HAP-1 (cell line): ENCODE measurements at regions not wholly inside any gene's neighbourhood (a gene's known extent, or its start where the extent isn't known, plus 50 kb on each side); places are given as distances from the start of the nearest gene placed in this dataset.
"Not testable (repeated sequence)": the region's sequence is repeated elsewhere in the genome, so short reads cannot be mapped to it uniquely, and the experiment has no call there.

Experiments used
- DNase-seq, 2 experiments: peaks; one replicate each; pipeline ENCODE4 v3.0.0-alpha.2; 2016 to 2020; ENCODE audit warnings: low spot score in 2 of 2
- H3K27me3 ChIP-seq: fragments of 250-450 bp; sonication (Bioruptor Pico); 2 replicates; pipeline ENCODE4 v1.5.1; 2020; ENCODE audit warnings: low read depth, mild to moderate bottlenecking, moderate library complexity
- H3K36me3 ChIP-seq: fragments of 250-450 bp; sonication (Bioruptor Pico); replicated peaks from 2 replicates; pipeline ENCODE4 v1.5.1; 2020; ENCODE audit warnings: mild to moderate bottlenecking
- H3K4me1 ChIP-seq: fragments of 250-450 bp; sonication (Bioruptor Pico); 2 replicates; pipeline ENCODE4 v1.5.1; 2020; ENCODE audit warnings: mild to moderate bottlenecking
- H3K4me3 ChIP-seq: fragments of 250-450 bp; sonication (Bioruptor Pico); 2 replicates; pipeline ENCODE4 v1.5.1; 2020; ENCODE audit warnings: mild to moderate bottlenecking, moderate library complexity
- H3K9me3 ChIP-seq: fragments of 250-450 bp; sonication (Bioruptor Pico); 2 replicates; pipeline ENCODE4 v1.5.1; 2020; ENCODE audit warnings: mild to moderate bottlenecking, moderate library complexity
- in situ Hi-C: fragments of 300-500 bp; cut with MboI; formaldehyde crosslinking; loops from 3 replicates; pipeline ENCODE4 v1.14.3; 2020; ENCODE audit warnings: low sequenced_read_pairs, inconsistent platforms, mixed read lengths

- H3K36me3 ChIP-seq = no peaks in the 10 kb centered on the region
- no peak overlapping the region for H3K4me3 ChIP-seq
- H3K4me1 ChIP-seq = peaks cover 13% of the 10 kb centered on the region
- DNase-seq = no peak
- H3K27me3 ChIP-seq = no peaks in the 10 kb centered on the region
- in situ Hi-C loops = no loop called here
- no peaks in the 10 kb centered on the region for H3K9me3 ChIP-seq
These were observed 57.3 kb upstream of the NOVA1 start for GRCh38 chr14:26655128-26655527.

- Histone ChIP-seq H3K9me3 (no peaks in the 10 kb centered on the region), H3K4me1 (no peaks in the 10 kb centered on the region; the same call in 1 of the 2 replicates), H3K36me3 (no peaks in the 10 kb centered on the region), H3K27me3 (no peaks in the 10 kb centered on the region), H3K4me3 (no peak overlapping the region)
- DNase-seq = no peak
- in situ Hi-C loops = no loop called here
These were observed 65.7 kb upstream of the NOVA1 start for GRCh38 chr14:26663506-26663905.

GRCh38 chr14:26678732-26679420 lies 81.0 kb upstream of the NOVA1 start:
- not testable (repeated sequence) for H3K27me3 ChIP-seq, H3K4me3 ChIP-seq, H3K9me3 ChIP-seq, H3K4me1 ChIP-seq, H3K36me3 ChIP-seq, DNase-seq
- in situ Hi-C loops = loop anchor here (25.0 kb wide), 1 partner anchor 92 kb away; the partner anchor contains the start of gene NOVA1

- Histone ChIP-seq H3K9me3 (no peaks in the 10 kb centered on the region), H3K27me3 (no peaks in the 10 kb centered on the region), H3K36me3 (no peaks in the 10 kb centered on the region), H3K4me3 (no peak overlapping the region), H3K4me1 (peaks cover 22% of the 10 kb centered on the region)
- in situ Hi-C loops = loop anchor here (25.0 kb wide), 1 partner anchor 98 kb away; the partner anchor contains the start of gene NOVA1
- peak; percentile 41 to 95 for DNase-seq
These were observed 87.6 kb upstream of the NOVA1 start for GRCh38 chr14:26685401-26685800.

- H3K4me1 ChIP-seq = peaks cover 22% of the 10 kb centered on the region
- H3K4me3 ChIP-seq = no peak overlapping the region
- no peak for DNase-seq
- H3K9me3 ChIP-seq = no peaks in the 10 kb centered on the region
- in situ Hi-C loops = loop anchor here (25.0 kb wide), 1 partner anchor 100 kb away; the partner anchor contains the start of gene NOVA1
- no peaks in the 10 kb centered on the region for H3K27me3 ChIP-seq
- no peaks in the 10 kb centered on the region for H3K36me3 ChIP-seq
These were observed 89.5 kb upstream of the NOVA1 start for GRCh38 chr14:26687301-26687837.

- H3K9me3 ChIP-seq = no peaks in the 10 kb centered on the region
- H3K4me3 ChIP-seq = no peak overlapping the region
- no peaks in the 10 kb centered on the region for H3K27me3 ChIP-seq
- no peak for DNase-seq
- peaks cover 4% of the 10 kb centered on the region; the same call in 1 of the 2 replicates for H3K4me1 ChIP-seq
- no peaks in the 10 kb centered on the region for H3K36me3 ChIP-seq
- in situ Hi-C loops = loop anchor here (25.0 kb wide), 1 partner anchor 107 kb away; the partner anchor contains the start of gene NOVA1
These were observed 96.7 kb upstream of the NOVA1 start for GRCh38 chr14:26694521-26694920.

- H3K4me1 ChIP-seq = peaks cover 27% of the 10 kb centered on the region
- no peaks in the 10 kb centered on the region for H3K9me3 ChIP-seq
- H3K4me3 ChIP-seq = no peak overlapping the region
- H3K36me3 ChIP-seq = no peaks in the 10 kb centered on the region
- no peaks in the 10 kb centered on the region for H3K27me3 ChIP-seq
- in situ Hi-C loops = no loop called here
- DNase-seq = peak; percentile 26 to 97
These were observed 104.9 kb upstream of the NOVA1 start for GRCh38 chr14:26702721-26703230.

GRCh38 chr14:26703686-26704366 lies 106.0 kb upstream of the NOVA1 start:
- in situ Hi-C loops = no loop called here
- peaks cover 27% of the 10 kb centered on the region for H3K4me1 ChIP-seq
- H3K27me3 ChIP-seq = no peaks in the 10 kb centered on the region
- no peak overlapping the region for H3K4me3 ChIP-seq
- no peaks in the 10 kb centered on the region for H3K9me3 ChIP-seq
- no peaks in the 10 kb centered on the region for H3K36me3 ChIP-seq
- DNase-seq = no peak

GRCh38 chr14:26707234-26707633 lies 109.4 kb upstream of the NOVA1 start:
- H3K4me1 ChIP-seq = peaks cover 9% of the 10 kb centered on the region
- H3K9me3 ChIP-seq = no peaks in the 10 kb centered on the region
- no peak overlapping the region for H3K4me3 ChIP-seq
- in situ Hi-C loops = no loop called here
- DNase-seq = no peak
- no peaks in the 10 kb centered on the region for H3K27me3 ChIP-seq
- H3K36me3 ChIP-seq = no peaks in the 10 kb centered on the region

GRCh38 chr14:26709019-26709418 lies 111.2 kb upstream of the NOVA1 start:
- Histone ChIP-seq H3K4me1 (no peaks in the 10 kb centered on the region; the same call in 1 of the 2 replicates), H3K36me3 (no peaks in the 10 kb centered on the region), H3K9me3 (no peaks in the 10 kb centered on the region), H3K27me3 (no peaks in the 10 kb centered on the region), H3K4me3 (no peak overlapping the region)
- in situ Hi-C loops = no loop called here
- DNase-seq = no peak

GRCh38 chr14:26719514-26719913 lies 121.7 kb upstream of the NOVA1 start:
- no peaks in the 10 kb centered on the region for H3K36me3 ChIP-seq
- in situ Hi-C loops = no loop called here
- no peaks in the 10 kb centered on the region for H3K9me3 ChIP-seq
- H3K27me3 ChIP-seq = no peaks in the 10 kb centered on the region
- no peak for DNase-seq
- H3K4me3 ChIP-seq = no peak overlapping the region
- H3K4me1 ChIP-seq = no peaks in the 10 kb centered on the region

GRCh38 chr14:26722258-26722657 lies 124.4 kb upstream of the NOVA1 start:
- Histone ChIP-seq H3K4me3 (no peak overlapping the region), H3K36me3 (no peaks in the 10 kb centered on the region), H3K4me1 (no peaks in the 10 kb centered on the region), H3K9me3 (no peaks in the 10 kb centered on the region), H3K27me3 (no peaks in the 10 kb centered on the region)
- in situ Hi-C loops = no loop called here
- DNase-seq = no peak

- in situ Hi-C loops = no loop called here
- Histone ChIP-seq H3K4me3 (no peak overlapping the region), H3K4me1 (no peaks in the 10 kb centered on the region), H3K9me3 (no peaks in the 10 kb centered on the region), H3K36me3 (no peaks in the 10 kb centered on the region), H3K27me3 (no peaks in the 10 kb centered on the region)
- DNase-seq = no peak
These were observed 132.0 kb upstream of the NOVA1 start for GRCh38 chr14:26729851-26730250.
